ENCODE measurements at regions not wholly inside any gene's neighbourhood (a gene's known extent, or its start where the extent isn't known, plus 50 kb on each side); places are given as distances from the start of the nearest gene placed in this dataset.
"Not testable (repeated sequence)": the region's sequence is repeated elsewhere in the genome, so short reads cannot be mapped to it uniquely, and the experiment has no call there.

DNA sequence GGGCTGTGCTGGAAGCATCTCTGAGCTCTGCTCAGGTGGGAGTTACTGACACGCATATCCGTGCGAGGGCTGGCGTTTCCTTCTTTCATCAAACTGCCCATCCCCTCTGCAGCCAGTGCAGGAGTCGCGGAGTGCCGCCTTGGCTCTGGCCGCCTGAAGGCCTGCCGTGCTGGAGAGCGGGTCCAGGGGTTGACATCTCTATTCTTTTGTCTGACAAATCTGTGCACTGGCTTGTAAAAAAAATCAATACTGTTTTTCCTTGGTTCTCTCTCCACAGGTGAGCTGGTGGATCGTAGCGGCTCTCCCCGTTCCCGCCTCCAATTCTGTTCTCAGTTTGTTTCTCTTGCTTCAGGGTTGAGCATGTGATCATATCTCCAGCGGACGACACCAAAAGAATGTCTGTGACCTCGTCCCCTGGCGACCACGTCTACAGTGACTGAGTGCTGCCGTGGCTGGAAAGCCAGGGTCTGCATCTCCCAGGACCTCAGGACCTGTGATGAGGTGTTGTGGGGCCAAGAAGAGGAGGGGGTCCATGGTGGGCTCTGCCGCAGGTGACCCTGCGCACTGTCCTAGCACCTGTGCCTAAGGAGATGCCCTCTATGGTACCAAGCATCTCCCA is 214.3 kb upstream of the IRX4 start:
- intact Hi-C loops (cut with DNase I) = no loop called here
- no peak for DNase-seq (ENCODE audit: low spot score)

DNA sequence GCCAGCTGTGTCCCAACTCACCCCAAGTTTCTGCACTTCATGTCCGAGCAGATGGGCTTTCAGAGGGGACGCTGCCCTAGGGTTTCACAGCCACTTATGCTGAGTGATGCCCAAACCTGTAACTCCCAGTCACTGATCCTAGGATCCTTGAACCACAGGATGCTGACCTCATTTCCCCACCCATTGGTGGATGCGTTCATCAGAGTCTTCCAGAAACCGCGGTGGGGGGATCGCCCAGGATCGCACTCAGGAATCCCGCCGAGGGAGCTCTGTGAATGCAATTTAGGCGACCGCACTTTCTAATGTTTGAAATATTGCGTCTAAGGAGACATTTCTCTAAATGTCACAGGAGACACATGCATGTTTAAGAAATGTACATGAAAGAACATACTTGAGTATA is 212.3 kb upstream of the IRX4 start:
- intact Hi-C loops (cut with DNase I) = no loop called here
- no peak for DNase-seq (ENCODE audit: low spot score)

DNA sequence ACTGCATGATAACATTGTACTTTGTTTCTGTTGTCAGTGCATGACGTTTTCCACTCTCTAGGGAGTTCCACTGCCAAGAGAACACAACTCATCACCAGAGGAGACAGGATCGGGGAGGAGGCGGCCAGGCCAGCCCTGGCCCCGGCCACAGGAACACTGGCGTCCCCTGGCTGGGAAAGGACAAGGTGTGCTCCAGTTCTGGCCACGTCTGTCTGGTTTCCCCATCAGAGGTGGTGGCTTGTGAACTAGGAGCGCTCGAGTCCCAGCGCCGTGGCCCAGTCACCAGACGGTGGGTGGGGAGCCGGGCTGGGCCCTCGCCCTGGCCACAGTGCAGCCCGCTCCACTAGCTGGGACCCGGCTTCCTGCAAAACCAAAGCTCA is 211.9 kb upstream of the IRX4 start:
- DNase-seq (ENCODE audit: low spot score) = no peak
- intact Hi-C loops (cut with DNase I) = no loop called here

DNA sequence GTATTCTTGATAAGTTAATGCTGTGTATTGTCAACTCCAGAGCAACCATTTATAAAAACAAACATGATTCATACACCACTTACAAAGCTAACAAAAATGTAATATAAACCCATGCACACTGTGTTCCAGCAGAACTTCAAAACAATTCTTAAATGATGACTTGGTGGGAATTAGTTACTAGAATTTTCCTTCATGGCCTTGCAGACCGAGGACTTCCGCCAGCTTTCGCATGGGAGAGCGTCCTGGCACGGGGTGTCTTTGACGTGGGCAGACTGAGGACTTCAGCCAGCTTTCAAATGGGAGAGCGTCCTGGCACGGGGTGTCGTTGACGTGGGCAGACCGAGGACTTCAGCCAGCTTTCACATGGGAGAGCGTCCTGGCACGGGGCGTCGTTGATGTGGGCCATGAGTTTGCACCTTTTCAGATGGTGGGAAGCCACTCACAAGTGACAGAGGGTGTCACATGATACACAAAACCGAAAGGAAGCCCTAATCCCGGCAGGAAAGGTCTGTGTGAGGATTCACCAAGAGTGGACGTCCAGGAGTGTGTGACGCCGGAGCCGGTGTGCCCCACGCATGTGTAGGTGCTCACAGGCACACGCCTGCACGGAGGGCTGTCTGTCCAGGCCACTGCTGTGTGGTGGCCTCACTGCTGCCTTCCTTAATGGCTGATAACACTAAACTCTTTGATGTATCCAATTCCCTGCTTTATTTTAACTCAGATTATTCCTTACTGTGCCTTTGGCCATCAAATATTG is 211.3 kb upstream of the IRX4 start:
- peak; percentile 88 for DNase-seq (ENCODE audit: low spot score)
- intact Hi-C loops (cut with DNase I) = no loop called here

DNA sequence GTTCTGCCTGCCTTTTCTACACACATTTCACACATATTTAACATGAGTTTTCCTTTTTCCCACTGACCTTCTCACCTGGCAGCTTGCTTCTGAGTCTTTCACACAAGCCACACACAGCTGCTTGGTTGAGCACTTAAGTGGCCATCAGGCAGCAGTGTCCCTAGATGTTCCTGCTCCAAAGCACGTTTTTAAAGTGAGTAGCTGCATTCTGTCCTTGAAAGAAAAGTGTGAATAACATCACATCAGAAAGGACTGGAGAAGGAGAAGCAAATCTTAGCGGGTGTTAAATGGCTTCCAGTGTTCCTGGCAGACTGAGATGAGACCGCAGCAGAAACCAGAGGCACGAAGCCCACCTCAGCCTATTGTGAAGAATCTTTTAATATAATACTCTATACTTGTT is 209.2 kb upstream of the IRX4 start:
- intact Hi-C loops (cut with DNase I) = no loop called here
- DNase-seq (ENCODE audit: low spot score) = no peak

DNA sequence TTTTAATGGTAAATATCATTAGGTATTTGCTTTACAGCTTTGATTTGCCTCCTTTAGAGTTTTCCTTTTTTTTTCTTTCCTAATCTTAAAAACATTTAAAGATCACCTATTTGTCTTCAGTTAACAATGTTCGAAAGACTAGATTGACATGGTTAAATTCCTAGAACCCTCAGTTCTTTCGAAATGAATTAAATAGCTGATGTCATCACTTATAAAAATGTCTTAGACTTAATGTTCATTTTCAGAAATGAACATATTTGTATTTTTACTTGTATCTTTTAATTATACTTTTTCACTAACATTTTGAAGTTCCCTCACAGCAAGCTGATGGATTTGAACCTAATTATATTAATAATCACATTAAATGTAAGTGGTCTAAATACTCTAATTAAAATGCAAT is 205.3 kb upstream of the IRX4 start:
- no peak for DNase-seq (ENCODE audit: low spot score)
- intact Hi-C loops (cut with DNase I) = no loop called here

DNA sequence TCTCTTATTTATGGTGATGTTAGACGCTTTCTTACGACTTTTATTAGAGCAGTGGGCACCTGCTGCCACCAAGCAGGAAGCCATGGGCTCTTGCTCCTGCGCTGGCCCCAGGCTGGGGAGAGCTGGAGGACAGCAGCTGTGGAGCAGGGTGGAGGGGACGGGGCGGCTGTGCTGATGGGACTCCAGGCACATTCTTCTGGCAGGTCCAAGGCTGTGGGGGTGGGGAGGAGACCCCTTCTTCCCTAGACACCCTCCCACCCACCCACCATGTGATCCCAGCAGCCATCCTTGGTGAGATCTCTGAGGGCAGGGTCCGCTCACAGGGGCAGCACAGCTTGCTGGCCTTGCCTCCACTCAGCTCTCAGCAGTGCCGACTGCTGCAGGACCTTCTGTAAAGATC is 192.6 kb upstream of the IRX4 start:
- DNase-seq (ENCODE audit: low spot score) = no peak
- intact Hi-C loops (cut with DNase I) = no loop called here

DNA sequence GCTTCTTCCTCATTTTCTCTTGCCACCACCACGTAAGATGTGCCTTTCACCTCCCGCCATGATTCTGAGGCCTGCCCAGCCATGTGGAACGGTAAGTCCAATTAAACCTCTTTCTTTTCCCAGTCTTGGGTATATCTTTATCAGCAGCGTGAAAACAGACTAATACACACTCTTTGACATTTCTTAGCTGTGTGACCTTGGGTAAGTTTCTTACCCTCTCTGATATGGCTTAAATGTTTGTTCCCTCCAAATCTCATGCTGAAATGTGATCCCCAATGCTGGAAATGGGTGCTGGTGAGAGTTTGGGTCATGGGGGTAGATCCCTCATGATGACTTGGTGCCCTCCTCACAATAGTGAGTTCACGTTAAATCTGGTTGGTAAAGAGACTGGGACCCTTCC is 188.8 kb upstream of the IRX4 start:
- no peak for DNase-seq (ENCODE audit: low spot score)
- intact Hi-C loops (cut with DNase I) = no loop called here

DNA sequence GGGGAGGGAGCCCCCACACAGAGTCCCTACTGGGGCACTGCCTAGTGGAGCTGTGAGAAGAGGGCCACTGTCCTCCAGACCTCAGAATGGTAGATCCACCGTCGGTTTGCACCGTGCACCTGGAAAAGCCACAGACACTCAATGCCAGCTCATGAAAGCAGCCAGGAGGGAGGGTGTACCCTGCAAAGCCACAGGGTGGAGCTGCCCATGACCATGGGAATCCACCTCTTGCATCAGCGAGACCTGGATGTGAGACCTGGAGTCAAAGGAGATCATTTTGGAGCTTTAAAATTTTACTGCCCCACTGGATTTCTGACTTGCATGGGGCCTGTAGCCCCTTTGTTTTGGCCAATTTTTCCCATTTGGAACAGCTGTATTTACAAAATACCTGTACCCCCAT is 188.1 kb upstream of the IRX4 start:
- intact Hi-C loops (cut with DNase I); DNase-seq (ENCODE audit: low spot score): not testable (repeated sequence)

DNA sequence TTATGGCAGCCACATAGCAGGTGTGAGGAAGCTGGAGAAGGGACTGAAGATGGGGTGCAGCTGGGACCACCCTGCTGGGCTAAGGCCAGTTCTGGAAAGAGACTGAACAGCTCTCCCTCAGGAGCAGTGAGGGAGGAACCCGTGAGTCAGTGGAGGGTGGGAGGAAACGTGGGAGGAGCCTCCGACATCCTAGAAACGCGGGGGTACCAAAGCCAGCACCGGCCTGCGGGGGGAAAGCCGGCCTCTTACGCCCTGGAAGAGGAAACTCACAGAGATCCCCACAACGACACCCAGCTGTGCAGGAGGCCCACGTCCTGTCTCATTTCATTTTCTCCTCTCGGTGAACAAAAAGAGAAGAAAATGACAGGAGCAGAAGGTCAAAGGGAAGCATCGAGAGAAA is 185.8 kb upstream of the IRX4 start:
- intact Hi-C loops (cut with DNase I) = no loop called here

DNA sequence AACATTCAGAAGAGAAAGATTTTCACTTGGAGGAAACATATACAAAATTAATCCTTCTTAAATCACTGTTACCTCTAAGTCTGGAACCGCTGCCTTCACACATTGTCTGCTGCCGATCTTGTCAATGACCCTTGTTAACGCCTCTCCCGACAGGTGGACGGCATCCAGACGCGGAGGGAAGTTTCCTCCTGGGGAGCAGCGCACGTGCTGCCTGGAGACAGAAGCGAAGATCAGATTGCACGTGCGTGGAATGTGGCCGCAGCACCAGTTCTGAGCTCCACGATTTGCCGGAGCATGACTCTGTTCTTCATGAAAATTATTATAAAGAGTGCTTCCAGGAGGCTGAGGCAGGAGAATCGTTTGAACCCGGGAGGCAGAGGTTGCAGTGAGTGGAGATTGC is 183.6 kb upstream of the IRX4 start:
- intact Hi-C loops (cut with DNase I) = no loop called here

More for the DNA sequence above, 185.8 kb upstream of the IRX4 start:
- no peak for DNase-seq (ENCODE audit: low spot score)

DNA sequence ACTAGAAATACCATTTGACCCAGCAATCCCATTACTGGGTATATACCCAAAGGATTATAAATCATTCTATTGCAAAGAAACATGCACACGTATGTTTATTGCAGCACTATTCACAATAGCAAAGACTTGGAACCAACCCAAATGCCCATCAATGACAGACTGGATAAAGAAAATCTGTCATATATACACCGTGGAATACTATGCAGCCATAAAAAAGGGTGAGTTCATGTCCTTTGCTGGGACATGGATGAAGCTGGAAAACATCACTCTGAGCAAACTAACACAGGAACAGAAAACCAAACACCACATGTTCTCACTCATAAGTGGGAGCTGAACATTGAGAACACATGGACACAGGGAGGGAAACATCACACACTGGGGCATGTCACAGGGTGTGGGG is 180.7 kb upstream of the IRX4 start:
- DNase-seq (ENCODE audit: low spot score); intact Hi-C loops (cut with DNase I): not testable (repeated sequence)

More for the DNA sequence above, 183.6 kb upstream of the IRX4 start:
- DNase-seq (ENCODE audit: low spot score) = no peak

DNA sequence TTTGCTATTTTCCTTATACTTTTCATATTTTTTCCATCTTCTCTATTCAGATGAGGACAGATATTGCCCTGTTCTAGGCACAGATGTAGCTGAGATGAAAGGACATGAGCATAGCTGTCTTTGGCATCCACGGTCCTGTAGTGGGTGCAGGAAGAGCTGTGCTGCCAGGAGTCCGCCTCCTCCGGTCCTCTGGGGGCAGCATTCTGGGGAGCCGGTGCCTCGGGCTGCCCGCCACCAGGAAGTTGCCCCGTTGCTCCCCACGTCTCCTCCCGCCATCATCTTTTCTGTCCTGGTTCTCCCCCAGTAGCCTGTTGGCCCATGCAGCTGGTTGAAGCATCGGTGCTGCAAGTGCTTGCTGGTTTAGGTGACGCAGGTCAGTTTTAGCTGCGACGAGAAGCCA is 170.0 kb upstream of the IRX4 start:
- no peak for DNase-seq (ENCODE audit: low spot score)
- intact Hi-C loops (cut with DNase I) = no loop called here

DNA sequence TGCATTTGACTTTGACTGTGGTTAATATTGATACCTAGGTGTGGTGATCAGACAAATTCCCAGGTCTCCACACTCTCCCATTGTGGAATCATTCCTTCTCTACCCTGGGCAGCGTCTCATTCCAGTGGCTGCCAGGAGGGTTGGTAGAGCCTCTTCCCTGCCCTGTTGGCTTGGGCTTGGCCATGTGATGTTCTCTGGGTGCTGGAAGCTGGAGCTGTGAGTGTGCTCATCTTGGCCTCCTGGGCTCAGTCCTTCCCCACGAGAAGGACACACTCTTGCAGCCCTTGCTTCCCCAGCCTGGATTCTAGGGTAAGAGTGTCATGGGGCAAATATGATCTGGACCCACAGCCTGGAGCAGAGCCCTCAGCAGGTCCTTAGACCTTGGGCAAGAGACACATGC is 167.2 kb upstream of the IRX4 start:
- DNase-seq (ENCODE audit: low spot score) = no peak
- intact Hi-C loops (cut with DNase I) = no loop called here

DNA sequence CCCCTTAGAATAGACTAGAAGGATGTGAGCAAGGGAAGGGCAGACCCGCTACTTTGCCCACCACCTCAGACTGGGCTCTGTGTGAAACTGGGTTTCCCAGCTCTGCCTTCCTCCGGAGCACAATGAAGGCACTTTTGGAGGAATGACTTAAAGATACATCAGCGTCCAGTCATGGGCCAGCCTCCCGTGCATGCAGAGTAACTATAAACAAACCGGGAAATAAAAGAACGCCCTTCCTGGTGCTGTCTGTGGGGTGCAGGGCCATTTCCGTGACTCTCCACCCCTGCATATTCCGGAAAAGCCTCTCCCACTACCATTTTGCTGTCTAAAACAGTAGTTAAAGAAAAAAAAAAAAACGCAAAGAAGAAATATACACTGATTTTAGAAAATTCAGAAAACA is 165.9 kb upstream of the IRX4 start:
- DNase-seq (ENCODE audit: low spot score) = no peak
- intact Hi-C loops (cut with DNase I) = no loop called here

DNA sequence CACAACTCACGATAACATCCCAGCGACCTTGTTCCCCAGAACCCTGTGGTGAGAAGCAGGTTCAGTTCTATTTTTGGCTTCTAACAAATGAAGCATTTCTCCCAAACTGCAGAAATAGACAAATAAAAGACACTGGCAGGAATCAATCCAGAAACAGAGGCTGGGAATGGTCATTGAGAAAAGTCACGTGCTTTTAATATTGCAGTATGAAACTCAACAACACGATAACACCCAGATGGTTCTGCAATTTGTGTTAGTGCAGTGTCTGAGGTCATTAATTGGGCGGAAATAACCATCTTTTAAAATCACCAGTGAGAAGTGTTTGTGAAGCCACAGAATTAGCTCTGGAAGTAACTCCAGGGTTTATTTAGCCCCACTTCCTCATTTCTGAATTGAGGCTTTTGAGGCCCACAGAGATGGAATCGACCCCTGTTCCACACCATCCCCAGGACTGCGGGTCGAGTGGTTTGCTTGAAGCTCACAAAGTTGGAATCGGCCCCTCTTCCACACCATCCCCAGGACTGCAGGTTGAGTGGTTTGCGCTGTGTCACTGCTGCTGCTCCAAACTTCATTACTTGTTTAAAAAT is 164.7 kb upstream of the IRX4 start:
- intact Hi-C loops (cut with DNase I) = no loop called here
- no peak for DNase-seq (ENCODE audit: low spot score)

DNA sequence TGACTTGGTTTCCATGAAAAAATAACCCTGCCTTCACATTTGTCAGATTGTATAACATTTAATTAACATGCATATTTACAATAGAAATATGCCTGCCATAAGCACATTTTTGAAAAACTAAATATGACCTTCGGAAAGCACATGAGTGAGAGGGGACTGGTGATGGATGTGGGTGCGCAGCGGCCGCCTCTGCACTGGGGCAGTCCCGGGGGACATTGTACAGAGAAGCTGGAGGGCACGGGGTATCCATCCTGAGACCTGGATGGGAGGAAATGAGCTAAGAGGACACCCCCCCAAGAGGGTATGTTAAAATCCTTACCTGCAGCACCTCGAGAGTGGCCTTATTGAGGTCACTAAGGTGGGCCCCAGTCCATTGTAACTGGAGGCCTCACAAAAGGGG is 161.3 kb upstream of the IRX4 start:
- intact Hi-C loops (cut with DNase I) = no loop called here
- DNase-seq (ENCODE audit: low spot score) = no peak

DNA sequence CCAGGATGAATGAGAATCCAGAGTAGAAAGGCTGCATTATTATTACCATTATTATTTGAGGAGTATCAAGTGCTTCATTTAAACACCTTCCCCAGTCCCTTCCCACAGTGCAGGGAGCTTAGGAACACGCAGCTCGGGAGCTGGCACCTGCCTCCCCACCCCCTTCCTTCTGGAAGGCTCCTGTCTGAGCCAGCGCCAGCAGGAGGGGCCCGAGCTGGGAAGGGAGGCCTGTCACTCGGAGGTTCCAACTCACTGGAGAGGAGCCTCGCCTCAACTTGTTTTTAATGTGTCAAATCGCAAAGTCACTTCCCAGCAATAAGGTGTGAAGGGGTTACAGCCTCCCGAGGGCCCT is 156.4 kb upstream of the IRX4 start:
- DNase-seq (ENCODE audit: low spot score) = no peak
- intact Hi-C loops (cut with DNase I) = no loop called here

DNA sequence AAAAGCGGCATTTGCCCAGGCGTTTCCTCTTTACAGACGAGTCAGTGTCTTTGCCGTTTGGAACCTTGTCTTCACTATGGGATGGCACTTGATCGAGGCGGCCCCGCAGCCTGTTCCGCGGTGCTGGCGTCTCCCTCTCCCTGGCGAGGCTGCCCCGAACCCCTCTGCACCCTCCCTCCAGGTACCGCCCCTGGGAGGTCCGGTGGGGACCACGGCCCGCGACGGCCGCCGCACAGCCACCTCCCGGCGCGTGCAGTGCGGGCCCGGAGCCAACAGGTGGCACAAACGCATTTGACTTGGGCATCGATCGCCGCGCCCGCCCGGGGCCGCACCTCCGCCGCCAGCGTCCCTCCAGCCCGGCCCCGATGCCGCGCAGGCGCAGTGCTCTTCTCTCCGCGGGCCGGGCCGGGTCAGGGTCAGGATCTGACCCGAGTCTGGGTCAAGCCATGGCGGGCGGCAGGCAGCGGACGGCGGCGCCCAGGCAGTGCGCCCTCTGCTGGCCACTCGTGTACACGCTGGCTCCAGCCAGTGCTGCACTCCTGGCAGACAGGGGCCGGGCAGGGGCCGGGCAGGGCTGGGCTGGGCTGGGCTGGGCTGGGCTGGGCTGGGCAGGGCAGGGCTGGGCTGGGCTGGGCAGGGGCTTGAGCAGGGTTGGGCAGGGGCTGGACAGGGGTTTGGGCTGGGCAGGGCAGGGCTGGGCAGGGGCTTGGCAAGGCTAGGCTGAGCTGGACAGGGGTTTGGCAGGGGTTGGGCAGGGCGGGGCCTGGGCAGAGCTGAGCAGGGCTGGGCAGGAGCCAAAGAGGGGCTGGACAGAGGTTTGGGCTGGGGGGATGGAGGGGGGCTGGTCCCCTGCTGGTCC is 155.8 kb upstream of the IRX4 start:
- DNase-seq (ENCODE audit: low spot score) = peak; percentile 89
- intact Hi-C loops (cut with DNase I) = no loop called here

DNA sequence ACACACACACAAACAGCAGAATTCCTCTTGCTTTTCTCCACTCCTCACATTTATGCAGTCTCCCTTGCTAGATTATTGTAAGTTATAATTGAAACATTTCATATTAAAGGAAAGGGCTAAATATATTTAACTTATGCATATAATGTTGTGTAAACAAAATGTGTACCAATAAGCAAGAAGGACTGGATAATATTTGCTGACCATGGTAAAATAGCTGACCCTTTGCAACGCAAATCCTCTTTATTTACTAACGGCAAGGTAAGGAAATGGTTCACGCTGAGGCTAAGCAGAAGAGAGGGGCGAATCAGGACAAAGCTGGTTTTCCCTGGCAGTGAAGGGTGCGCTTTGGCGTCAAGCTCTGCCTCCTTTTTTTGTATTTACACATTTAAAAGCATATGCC is 154.2 kb upstream of the IRX4 start:
- intact Hi-C loops (cut with DNase I) = no loop called here
- DNase-seq (ENCODE audit: low spot score) = no peak
